T-helper 1 cell treated with Interleukin-12 subunit alpha and Interleukin-12 subunit beta and Interleukin-4 antibody, amounts not matched to agents 30 ng/mL and 1 ng/mL, for 36 hours (primary cell): ENCODE measurements at regions not wholly inside any gene's neighbourhood (a gene's known extent, or its start where the extent isn't known, plus 50 kb on each side); places are given as distances from the start of the nearest gene placed in this dataset.

Experiments used
- intact Hi-C: fragments of 100-400 bp; cut with micrococcal nuclease; formaldehyde crosslinking; loops from one replicate; pipeline ENCODE4 v1.15.1; 2024

- intact Hi-C loops, result no loop called here
Measured at GRCh38 chr5:143761663-143762062, 50.3 kb upstream of the HMHB1 start.

GRCh38 chr5:143760755-143761154, 51.2 kb upstream of the HMHB1 start:
- intact Hi-C loops, result no loop called here

DNA sequence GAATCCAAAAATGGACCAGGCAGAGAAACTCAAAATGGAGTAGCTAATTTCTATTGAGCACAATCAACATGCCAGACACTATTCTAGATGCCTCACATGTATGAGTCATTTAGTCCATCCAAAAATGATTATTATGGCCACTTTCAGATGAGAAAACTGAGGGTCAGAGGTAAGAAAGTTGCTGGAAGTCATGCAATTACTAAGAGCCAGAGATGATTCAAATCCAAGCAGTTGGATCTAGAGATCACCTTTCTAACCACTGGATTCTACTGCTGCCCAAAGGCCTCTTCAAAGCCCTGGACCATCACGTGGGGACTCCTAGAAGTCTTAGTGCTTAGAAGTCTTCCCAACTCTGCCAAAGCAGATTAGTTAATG, 51.8 kb upstream of the HMHB1 start:
- intact Hi-C loops, result no loop called here

GRCh38 chr5:143759396-143760130, 52.4 kb upstream of the HMHB1 start:
- intact Hi-C loops, result no loop called here

DNA sequence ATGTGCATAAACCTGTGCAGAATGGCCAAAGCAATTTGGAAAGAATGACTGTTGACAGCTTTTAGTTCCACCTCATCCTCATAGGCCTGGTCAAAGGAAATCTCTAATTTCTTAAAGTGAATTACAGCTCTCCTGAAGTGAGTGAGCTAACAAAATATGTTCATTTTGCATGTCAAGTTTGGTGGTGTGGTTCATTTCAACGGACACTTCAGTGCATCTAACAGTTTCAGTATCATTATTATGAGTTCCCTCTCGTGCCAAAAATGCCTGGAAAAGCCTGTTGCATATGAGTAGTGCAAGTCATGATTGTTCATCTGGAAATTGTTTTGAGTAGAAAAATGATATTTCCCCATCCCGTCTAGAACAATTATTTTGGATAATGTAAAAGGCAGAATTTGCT, 53.2 kb upstream of the HMHB1 start:
- intact Hi-C loops, result no loop called here

GRCh38 chr5:143758015-143758414, 53.9 kb upstream of the HMHB1 start:
- intact Hi-C loops, result no loop called here

DNA sequence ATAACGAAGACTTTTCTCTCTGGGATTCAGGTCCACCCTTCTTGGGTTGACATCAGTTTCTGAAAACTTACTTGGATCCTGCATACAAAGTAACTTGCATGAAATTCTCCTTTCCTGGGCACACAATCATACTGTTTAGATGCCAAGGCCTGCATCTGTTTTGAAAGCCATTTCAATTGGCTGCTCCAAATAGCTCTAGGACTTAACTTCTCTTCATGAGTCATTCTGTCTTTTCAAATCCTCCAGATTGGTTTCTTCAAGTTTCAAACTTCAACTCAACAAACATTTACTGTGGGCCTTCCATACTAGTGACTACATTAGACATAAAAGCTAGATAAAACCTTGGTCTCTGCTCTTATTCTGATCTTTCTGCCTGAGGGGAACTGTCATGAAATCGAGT, 54.8 kb upstream of the HMHB1 start:
- intact Hi-C loops, result no loop called here

DNA sequence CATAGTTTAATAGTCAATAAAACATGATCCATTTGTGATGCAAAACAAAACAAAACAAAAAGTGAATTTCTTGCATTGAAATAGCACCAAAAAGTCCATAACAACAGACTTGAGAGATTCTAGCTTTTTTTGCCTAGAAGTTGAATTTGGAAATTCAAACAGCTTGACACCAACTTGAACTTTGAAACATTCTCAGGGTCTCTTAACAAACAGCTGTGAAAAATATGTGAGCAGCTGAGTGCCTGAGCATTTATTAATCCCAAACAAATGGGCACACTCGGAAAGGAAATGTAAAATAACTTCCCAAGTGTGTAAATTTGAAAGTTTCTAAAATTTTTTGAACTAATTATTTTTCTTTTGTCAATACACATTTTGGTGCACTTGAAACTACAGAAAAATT, 56.0 kb upstream of the HMHB1 start:
- intact Hi-C loops, result no loop called here

GRCh38 chr5:143752165-143752850, 59.7 kb upstream of the HMHB1 start:
- intact Hi-C loops, result no loop called here

DNA sequence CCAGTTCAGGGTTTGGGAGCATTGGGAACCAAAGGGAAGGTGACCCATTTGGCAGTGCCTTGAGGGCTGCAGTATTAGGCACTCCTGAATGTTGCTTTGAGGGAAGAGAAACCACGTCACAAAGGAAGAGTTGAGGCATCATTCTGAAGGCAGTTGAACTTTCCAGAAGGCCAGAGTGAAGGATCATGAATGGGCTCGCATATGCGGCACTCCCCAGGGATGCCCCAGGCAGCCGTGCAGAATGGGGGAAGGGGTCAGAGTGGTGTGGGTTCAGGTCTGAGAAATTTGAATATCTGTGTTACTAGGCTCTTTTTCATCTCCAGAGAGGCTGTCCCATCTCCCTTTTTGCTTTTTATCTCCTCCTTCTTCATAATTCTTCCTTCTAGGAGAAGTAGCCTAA, 60.6 kb upstream of the HMHB1 start:
- intact Hi-C loops, result no loop called here

DNA sequence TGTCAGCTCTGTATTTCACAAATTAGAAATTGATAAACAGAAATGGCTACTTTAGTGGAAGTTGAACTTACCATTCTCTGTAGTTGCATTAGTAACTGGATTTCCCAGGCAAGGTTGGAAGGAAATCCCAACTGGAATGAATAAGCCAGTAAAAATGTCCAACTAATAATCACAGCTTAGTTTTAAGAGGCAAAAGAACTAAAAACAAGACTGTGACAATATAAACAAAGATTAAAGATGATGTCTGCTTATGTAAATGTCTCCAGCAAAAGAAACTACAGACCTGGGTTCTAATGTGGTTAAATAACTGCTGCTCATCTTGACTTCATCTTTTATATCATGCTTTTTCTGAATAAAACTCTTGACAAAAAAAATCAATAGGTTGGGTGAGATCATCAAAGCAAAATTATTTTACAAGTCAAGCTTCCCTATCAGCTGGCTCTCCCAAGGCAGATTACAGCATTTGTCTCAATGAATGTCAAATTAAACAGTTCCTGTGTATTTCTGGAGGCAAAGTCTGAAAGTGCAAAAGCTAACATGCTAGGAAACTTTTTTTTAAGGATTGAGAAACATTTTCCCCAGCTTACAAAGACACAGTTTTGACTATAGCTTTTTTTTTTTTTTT, 62.3 kb upstream of the HMHB1 start:
- intact Hi-C loops, result no loop called here

DNA sequence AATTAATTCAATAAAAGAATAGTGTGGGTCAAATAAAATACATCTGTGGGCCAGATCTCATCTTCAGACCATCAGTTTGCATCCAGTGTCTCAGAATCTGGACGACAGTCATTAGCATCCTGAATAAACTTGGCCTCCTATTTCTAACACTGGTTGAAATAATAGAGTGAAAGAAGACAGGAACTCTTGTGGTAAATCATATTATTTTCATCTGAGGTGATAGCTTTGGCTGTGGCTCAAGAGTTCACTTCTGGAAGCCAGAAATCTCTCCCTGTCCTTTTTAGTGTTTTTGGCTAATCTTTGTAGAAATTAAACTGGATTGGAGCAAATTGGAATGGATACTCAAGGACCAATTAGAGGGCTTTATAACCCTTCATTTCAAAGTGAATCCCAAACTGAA, 63.4 kb upstream of the HMHB1 start:
- intact Hi-C loops, result no loop called here

DNA sequence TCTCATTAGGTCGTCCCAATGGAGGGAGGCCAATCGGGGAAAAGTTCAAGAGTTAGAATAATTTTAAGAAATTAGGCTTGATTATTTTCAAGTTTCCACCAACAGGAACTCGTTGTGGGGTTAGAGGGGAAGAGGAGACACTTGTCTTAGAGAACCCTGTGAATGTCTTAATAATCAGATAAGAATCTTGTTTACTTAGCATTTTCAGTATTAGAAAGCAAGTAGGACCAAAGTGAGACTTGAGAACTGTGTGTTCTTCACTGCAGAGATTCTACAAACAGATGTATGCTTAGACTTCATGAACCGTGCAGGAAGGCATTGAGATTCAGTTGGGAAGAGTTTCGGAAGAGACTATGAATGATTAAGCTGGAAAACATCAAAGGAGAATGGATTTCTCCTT, 69.0 kb upstream of the HMHB1 start:
- intact Hi-C loops, result no loop called here

- intact Hi-C loops, result no loop called here
Measured at GRCh38 chr5:143741421-143741820, 70.5 kb upstream of the HMHB1 start.

- intact Hi-C loops, result no loop called here
Measured at GRCh38 chr5:143740956-143741355, 71.0 kb upstream of the HMHB1 start.

DNA sequence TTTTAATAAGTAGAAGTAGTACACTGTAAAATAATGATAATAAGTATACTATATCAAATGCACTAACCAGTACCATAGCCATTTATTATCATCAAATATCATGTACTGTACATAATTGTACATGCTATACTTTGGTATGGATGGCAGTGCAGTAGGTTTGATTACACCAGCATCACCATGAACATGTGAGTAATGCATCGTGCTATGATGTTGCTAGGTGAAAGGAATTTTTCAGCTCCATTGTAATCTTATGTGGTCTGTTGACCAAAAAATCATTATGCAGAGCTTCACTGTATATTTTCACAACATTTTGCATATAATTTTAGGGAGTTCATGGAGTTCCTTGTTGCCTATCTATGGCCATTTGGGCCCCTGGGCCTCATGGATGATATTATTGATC, 72.2 kb upstream of the HMHB1 start:
- intact Hi-C loops, result no loop called here

DNA sequence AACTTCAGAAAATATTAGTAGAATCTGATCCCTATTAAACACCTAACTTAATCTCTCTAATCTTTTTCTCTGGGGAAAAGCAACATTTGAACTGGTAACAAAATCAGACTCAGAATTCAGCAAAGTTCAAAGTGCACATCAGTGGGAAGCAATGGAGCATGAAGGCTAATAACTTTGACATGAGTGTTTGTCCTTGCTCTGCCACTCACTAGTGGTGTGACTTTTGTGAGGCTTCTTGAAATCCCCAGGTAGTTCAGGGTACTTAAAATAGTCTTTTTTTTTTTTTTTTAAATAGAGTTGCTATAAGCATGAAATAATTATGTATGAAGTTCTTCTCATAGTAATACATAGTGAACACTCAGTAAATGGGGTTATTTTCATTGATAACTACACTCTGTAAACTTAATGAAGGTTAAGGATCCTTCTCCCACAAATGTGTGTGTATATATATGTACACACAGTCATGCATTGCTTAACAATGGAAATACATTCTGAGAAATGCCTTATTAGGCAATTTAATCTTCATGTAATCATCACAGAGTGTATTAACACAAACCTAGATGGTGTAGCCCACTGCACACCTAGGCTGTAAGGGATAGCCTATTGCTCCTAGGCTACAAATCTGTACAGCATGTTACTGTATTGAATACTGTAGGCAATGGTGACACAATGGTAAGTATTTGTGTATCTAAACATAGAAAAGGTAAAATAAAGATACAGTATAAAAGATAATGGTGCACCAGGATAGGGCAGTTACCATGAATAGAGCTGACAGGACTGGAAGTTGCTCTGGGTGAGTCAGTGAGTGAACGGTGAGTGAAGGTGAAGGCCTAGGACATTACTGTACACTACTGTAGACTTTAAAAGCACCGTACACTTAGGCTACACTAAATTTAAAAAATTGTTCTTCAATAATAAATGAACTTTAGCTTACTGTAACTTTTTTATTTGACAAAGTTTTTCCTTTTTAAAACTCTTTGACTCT, 73.3 kb upstream of the HMHB1 start:
- intact Hi-C loops, result no loop called here

DNA sequence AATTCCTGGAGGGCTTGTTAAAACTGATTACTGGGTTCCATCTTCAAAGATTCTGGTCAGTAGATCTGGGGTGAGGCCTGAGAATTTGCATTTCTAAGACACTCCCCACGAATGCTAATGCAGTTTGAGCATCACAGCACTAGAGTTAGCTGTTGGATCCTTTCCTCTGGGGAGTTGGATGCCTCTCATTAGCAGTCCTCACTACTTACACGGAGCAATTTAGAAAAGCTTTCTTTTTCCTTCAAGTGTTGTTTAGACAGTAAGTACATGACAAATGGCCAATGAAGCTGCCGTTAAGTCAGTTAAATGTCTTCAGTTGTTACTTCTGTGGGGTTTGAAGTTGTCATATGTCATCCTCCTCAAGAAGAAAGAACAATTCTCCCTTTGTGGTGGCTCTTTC, 74.9 kb upstream of the HMHB1 start:
- intact Hi-C loops, result no loop called here

GRCh38 chr5:143734456-143734780, 77.5 kb upstream of the HMHB1 start:
- intact Hi-C loops, result no loop called here

- intact Hi-C loops, result no loop called here
Measured at GRCh38 chr5:143733665-143734455, 78.1 kb upstream of the HMHB1 start.

DNA sequence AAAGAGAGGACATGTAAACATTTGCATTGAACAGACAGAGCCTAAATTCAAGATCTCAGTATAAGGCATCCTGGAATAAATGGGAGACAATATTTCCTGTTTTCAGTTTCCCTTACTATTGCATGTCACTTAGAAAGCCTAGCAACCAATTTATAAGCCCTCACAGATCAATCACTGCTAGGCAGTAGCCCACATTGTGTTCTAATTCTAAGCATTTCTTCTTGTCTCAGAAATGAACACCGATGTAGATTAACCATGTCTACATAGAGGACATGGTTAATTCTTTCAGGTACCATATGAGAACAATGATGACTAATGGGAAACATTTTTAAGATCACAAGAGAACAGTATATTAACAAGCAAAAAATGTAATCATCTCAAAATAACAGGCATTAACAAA, 79.6 kb upstream of the HMHB1 start:
- intact Hi-C loops, result no loop called here
